ENCODE measurements at regions not wholly inside any gene's neighbourhood (a gene's known extent, or its start where the extent isn't known, plus 50 kb on each side); places are given as distances from the start of the nearest gene placed in this dataset.

DNA sequence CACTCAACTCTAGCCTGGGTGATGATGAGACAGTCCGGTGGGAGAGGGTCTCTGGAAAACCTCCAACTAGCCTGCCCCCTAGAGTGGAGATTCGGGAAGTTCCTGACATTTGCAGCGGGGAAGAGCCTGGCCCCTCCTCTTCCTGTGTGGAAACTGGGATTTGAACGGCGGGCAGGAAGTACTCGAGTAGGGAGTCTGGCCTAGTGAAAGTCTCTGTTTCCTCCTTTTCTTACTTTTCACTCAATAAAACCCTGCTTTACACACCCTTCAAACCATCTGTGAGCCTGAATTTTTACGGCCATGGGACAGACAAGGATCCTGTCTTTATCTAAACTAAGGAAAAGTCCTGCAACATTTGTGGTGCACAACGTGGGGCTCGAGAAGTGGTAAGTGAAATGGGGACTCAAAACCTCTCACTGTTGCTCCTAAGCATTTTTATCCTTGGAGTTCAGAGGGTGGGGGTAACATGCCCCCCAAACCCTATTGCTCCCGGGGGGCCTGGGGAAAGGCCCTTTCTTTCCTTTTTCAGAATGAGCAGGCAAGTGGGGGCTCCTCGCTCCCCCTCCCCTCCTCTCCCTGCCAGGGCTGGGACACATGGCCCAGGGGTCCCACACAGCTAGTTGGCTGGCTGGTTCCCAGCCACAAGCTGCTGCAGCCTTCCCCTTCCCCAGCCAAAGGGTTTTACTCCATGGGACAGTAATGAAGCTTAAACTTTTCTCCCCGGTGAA, 224.7 kb upstream of the GBE1 start:
- TF ChIP-seq, protein P1, sequence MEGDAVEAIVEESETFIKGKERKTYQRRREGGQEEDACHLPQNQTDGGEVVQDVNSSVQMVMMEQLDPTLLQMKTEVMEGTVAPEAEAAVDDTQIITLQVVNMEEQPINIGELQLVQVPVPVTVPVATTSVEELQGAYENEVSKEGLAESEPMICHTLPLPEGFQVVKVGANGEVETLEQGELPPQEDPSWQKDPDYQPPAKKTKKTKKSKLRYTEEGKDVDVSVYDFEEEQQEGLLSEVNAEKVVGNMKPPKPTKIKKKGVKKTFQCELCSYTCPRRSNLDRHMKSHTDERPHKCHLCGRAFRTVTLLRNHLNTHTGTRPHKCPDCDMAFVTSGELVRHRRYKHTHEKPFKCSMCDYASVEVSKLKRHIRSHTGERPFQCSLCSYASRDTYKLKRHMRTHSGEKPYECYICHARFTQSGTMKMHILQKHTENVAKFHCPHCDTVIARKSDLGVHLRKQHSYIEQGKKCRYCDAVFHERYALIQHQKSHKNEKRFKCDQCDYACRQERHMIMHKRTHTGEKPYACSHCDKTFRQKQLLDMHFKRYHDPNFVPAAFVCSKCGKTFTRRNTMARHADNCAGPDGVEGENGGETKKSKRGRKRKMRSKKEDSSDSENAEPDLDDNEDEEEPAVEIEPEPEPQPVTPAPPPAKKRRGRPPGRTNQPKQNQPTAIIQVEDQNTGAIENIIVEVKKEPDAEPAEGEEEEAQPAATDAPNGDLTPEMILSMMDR (IDR thresholded peaks at IDR 0.05; ENCODE audit: low read depth, low read length, missing control alignments) = no peak
- DNase-seq (ENCODE audit: low read depth) = no peak
- no peak overlapping the region for H3K4me3 ChIP-seq (ENCODE audit: low read depth, low read length)

DNA sequence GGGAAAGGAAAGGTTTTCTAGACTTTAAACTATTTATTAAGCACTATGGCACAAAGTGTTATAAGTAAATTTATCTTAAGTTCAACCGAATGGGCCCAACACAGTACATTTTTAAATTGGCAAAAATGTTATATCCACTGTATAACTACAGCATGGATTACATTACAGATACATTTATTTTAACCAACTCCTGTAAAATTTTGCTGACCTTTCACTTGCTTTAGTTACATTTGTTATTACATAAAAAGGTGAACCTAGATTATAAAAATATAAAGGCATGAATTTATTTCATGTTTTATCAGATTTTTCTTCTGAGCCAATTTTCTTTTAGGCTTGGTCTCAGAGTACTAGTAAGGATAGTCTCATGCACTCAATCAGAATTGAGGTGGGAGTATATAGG, 221.9 kb upstream of the GBE1 start:
- no peak for DNase-seq (ENCODE audit: low read depth)
- TF ChIP-seq, protein P1 (IDR thresholded peaks at IDR 0.05; ENCODE audit: low read depth, low read length, missing control alignments) = no peak

DNA sequence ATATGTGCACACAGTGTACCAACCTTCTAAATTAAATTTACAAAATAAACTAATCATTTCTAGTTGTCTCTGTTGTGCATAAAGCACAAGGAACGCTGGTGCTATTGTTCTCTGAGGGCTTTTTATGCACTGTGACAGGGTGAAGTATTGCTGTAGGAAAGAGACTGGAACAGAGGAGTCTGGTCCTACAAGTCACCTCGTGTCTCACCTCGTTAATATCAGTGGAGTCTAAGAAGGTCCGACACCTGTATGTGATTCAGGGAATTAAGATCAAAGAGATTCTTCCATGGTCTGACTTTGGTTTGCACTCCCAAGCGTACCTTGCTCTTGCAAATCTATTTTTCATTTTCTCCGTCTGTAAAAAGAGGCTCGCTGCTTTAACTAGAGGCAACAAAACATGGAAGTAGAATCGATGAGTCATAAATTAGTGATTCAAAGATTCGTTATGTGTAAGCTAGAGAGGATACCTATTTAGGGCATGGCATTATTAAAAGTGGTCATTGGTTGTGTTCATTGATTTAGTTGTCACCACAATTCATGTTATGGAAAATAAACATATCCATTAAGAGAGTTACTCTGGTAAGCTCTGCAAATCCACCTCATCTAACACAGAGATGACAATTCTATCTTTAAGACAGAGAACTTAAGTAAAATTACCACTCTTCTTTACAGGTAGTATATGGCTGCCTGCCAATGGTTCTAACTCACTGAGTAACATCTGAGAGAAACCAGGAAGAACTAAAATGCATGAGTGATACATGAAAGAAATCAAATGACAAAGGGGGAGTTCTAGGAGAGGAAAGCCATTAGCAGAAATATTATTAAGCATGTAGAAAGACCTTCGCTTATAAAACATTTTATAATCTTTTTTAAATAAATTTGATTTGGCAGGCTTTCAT, 219.4 kb upstream of the GBE1 start:
- TF ChIP-seq, protein P1 (IDR thresholded peaks at IDR 0.05; ENCODE audit: low read depth, low read length, missing control alignments) = no peak

More for the DNA sequence above, 221.9 kb upstream of the GBE1 start:
- H3K4me3 ChIP-seq (ENCODE audit: low read depth, low read length) = no peak overlapping the region

DNA sequence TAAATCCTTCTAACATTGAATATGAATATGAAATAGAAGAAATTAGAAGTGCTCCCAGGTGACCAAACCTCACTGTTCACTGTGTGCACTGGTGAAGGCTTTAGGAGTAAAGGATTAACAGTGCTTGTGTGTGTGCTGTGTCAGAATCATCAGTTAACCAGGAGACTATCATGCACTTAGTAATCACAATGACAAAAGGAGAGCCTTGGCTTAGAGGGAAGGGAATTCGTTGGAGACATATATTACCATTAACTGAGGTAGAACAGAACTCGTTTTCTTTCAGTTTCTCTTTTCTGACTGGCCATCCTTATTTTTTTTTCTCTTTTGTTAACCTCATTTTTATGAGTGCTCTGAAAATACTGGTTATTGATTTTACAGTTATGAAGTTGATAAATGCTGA, 213.3 kb upstream of the GBE1 start:
- no peak for DNase-seq (ENCODE audit: low read depth)
- TF ChIP-seq, protein P1 (IDR thresholded peaks at IDR 0.05; ENCODE audit: low read depth, low read length, missing control alignments) = no peak
- no peak overlapping the region; the same call in 1 of the 2 replicates for H3K4me3 ChIP-seq (ENCODE audit: low read depth, low read length)

More for the DNA sequence above, 219.4 kb upstream of the GBE1 start:
- DNase-seq (ENCODE audit: low read depth) = no peak
- no peak overlapping the region for H3K4me3 ChIP-seq (ENCODE audit: low read depth, low read length)

DNA sequence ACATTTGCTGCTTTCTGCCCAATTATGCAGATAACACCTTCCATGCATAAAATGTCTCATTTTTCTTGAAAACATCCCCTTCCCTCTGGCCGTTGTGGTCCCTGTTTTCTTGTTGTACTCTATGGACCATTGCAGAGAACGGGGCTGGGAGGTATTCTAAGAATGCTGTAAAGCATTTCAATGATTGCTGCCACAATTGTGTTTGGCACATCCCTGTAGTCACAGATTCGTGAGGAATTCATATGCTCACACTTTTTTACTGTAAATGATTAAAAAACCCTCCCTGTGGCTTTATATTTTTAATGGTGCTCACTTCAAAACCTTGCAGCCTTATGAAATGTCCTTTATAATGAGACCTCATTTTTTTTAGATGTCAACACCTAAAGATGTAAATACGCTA, 207.2 kb upstream of the GBE1 start:
- H3K4me3 ChIP-seq (ENCODE audit: low read depth, low read length) = no peak overlapping the region
- no peak for DNase-seq (ENCODE audit: low read depth)
- TF ChIP-seq, protein P1 (IDR thresholded peaks at IDR 0.05; ENCODE audit: low read depth, low read length, missing control alignments) = no peak

DNA sequence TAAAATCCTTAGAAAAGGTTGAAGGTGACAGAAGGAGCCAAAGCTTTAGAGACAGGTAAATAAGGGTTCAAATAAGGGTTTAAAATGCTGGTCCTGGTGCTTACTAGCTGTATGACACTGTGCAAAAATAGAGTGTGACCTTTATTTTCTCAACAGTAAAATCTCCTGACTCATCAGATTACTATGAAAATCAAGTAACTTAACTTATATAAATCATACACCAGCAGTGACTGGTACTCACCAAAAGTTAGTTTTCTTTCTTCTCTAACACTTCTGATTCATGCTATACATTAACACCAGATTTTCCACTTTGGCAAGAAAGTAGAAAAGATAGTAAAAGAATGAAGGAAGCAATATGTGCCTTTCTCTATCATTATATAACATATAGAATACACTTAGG, 205.9 kb upstream of the GBE1 start:
- no peak for DNase-seq (ENCODE audit: low read depth)
- H3K4me3 ChIP-seq (ENCODE audit: low read depth, low read length) = no peak overlapping the region
- TF ChIP-seq, protein P1 (IDR thresholded peaks at IDR 0.05; ENCODE audit: low read depth, low read length, missing control alignments) = no peak

Data from GM12864 (cell line).